ENCODE measurements at regions not wholly inside any gene's neighbourhood (a gene's known extent, or its start where the extent isn't known, plus 50 kb on each side); places are given as distances from the start of the nearest gene placed in this dataset.

DNA sequence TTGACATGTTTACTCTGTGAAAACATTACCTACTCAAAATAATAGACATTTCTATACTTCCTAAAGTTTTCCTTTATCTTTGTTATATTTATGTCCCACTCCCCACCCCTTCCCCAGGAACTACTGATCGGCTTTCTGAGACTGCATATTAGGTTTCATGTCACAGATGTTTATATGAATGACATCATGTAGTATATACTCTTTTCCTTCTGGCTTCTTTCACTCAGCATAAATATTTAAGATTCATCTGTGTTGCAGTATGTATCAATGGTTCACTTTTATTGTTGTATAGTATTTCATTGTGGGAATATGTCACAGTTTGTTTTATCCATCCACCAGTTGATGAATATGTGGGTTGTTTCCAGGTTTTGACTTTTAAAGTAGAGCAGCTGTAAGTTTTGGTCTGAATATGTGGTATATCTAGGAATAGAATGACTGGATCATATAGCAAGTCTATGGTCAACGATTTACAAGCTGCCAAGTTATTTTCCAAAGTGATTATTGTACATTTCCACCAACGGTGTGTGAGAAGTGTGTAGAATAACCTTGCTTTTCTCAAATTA lies 73.8 kb upstream of the CAV2 start:
- H3K27me3 ChIP-seq (ENCODE audit: control insufficient read depth, insufficient read depth, low read length) = no peaks in the 10 kb centered on the region
- H3K9me3 ChIP-seq (ENCODE audit: control insufficient read depth, low read length) = no peaks in the 10 kb centered on the region
- no peak overlapping the region for H2AFZ ChIP-seq
- H3K27ac ChIP-seq = no peak overlapping the region
- no peak overlapping the region for H3K9ac ChIP-seq
- no peaks in the 10 kb centered on the region for H3K79me2 ChIP-seq
- no peaks in the 10 kb centered on the region for H3K4me1 ChIP-seq
- no peak overlapping the region for H3K4me3 ChIP-seq (ENCODE audit: low read depth, low read length)
- H3K36me3 ChIP-seq (ENCODE audit: control insufficient read depth, insufficient read depth, low read length) = no peaks in the 10 kb centered on the region
- TF ChIP-seq CTCF (IDR thresholded peaks at IDR 0.05) = no peak
- no peak overlapping the region for H3K4me2 ChIP-seq (ENCODE audit: low read length)

- H3K27ac ChIP-seq = no peak overlapping the region
- no peak for TF ChIP-seq CTCF (IDR thresholded peaks at IDR 0.05)
Measured at GRCh38 chr7:116426428-116427156, 72.9 kb upstream of the CAV2 start.

GRCh38 chr7:116429986-116430619 lies 69.4 kb upstream of the CAV2 start:
- TF ChIP-seq CTCF (IDR thresholded peaks at IDR 0.05) = no peak

More at GRCh38 chr7:116426428-116427156, 72.9 kb upstream of the CAV2 start:
- no peaks in the 10 kb centered on the region for H3K9me3 ChIP-seq (ENCODE audit: control insufficient read depth, low read length)
- H3K36me3 ChIP-seq (ENCODE audit: control insufficient read depth, insufficient read depth, low read length) = no peaks in the 10 kb centered on the region
- no peaks in the 10 kb centered on the region for H3K27me3 ChIP-seq (ENCODE audit: control insufficient read depth, insufficient read depth, low read length)
- no peak overlapping the region for H3K9ac ChIP-seq
- no peaks in the 10 kb centered on the region for H3K4me1 ChIP-seq
- H3K4me2 ChIP-seq (ENCODE audit: low read length) = no peak overlapping the region
- H3K4me3 ChIP-seq (ENCODE audit: low read depth, low read length) = no peak overlapping the region
- H3K79me2 ChIP-seq = no peaks in the 10 kb centered on the region
- no peak overlapping the region for H2AFZ ChIP-seq

GRCh38 chr7:116431787-116432526 lies 67.6 kb upstream of the CAV2 start:
- no peaks in the 10 kb centered on the region for H3K79me2 ChIP-seq
- no peak overlapping the region for H3K4me2 ChIP-seq (ENCODE audit: low read length)
- no peaks in the 10 kb centered on the region for H3K9me3 ChIP-seq (ENCODE audit: control insufficient read depth, low read length)
- no peaks in the 10 kb centered on the region for H3K36me3 ChIP-seq (ENCODE audit: control insufficient read depth, insufficient read depth, low read length)
- H2AFZ ChIP-seq = no peak overlapping the region
- no peak overlapping the region for H3K9ac ChIP-seq
- H3K4me1 ChIP-seq = no peaks in the 10 kb centered on the region
- H3K4me3 ChIP-seq (ENCODE audit: low read depth, low read length) = no peak overlapping the region
- H3K27ac ChIP-seq = no peak overlapping the region
- H3K27me3 ChIP-seq (ENCODE audit: control insufficient read depth, insufficient read depth, low read length) = no peaks in the 10 kb centered on the region
- no peak for TF ChIP-seq CTCF (IDR thresholded peaks at IDR 0.05)

More at GRCh38 chr7:116429986-116430619, 69.4 kb upstream of the CAV2 start:
- H3K4me2 ChIP-seq (ENCODE audit: low read length) = no peak overlapping the region
- H3K27me3 ChIP-seq (ENCODE audit: control insufficient read depth, insufficient read depth, low read length) = no peaks in the 10 kb centered on the region
- no peak overlapping the region for H2AFZ ChIP-seq
- H3K9me3 ChIP-seq (ENCODE audit: control insufficient read depth, low read length) = no peaks in the 10 kb centered on the region
- no peaks in the 10 kb centered on the region for H3K4me1 ChIP-seq
- no peaks in the 10 kb centered on the region for H3K36me3 ChIP-seq (ENCODE audit: control insufficient read depth, insufficient read depth, low read length)
- no peak overlapping the region for H3K9ac ChIP-seq
- no peak overlapping the region for H3K4me3 ChIP-seq (ENCODE audit: low read depth, low read length)
- no peaks in the 10 kb centered on the region for H3K79me2 ChIP-seq
- no peak overlapping the region for H3K27ac ChIP-seq
